NB4 (cell line): ENCODE measurements at regions not wholly inside any gene's neighbourhood (a gene's known extent, or its start where the extent isn't known, plus 50 kb on each side); places are given as distances from the start of the nearest gene placed in this dataset.
"Not testable (repeated sequence)": the region's sequence is repeated elsewhere in the genome, so short reads cannot be mapped to it uniquely, and the experiment has no call there.

Source experiments
- CTCF ChIP-seq: IDR thresholded peaks from one replicate; pipeline ENCODE4 v1.5.1; 2012; ENCODE audit warnings: low read depth, low read length
- MAX ChIP-seq: IDR thresholded peaks from 2 replicates; pipeline ENCODE4 v1.6.1; 2011; ENCODE audit warnings: low read depth, low read length
- POLR2A ChIP-seq: IDR thresholded peaks from 2 replicates; pipeline ENCODE4 v1.6.1; 2011; ENCODE audit warnings: mild to moderate bottlenecking; ENCODE audit not compliant: insufficient read length; ENCODE audit errors: extremely low read depth

- not testable (repeated sequence) for TF ChIP-seq MAX, POLR2A, CTCF
Measured at GRCh38 chr4:49229713-49230112, 243.6 kb downstream of the CWH43 start.
